SK-N-SH (cell line): ENCODE measurements at regions not wholly inside any gene's neighbourhood (a gene's known extent, or its start where the extent isn't known, plus 50 kb on each side); places are given as distances from the start of the nearest gene placed in this dataset.

Experiments
- CTCF ChIA-PET: fragments of 300-600, 350-600 bp; formaldehyde crosslinking; extraction: SDS; loops from one replicate; lab custom pipeline; 2021; lab: Yijun Ruan, JAX
- POLR2A ChIA-PET: fragments of 350-600 bp; sonication (Branson Sonifier 250); formaldehyde crosslinking; extraction: SDS; loops from one replicate; lab custom pipeline; 2020; ENCODE audit warnings: antibody characterized with exemption, inconsistent platforms; lab: Yijun Ruan, JAX
- DNase-seq: peaks from one replicate; pipeline ENCODE4 v3.0.0; 2012
- H2AFZ ChIP-seq: fragments of 200-600 bp; sonication (generic); 2 replicates; pipeline ENCODE4 v1.8.1; 2016; ENCODE audit warnings: antibody characterized with exemption, mild to moderate bottlenecking, low read depth
- H3F3A ChIP-seq: fragments of 200-600 bp; sonication (generic); replicated peaks from 2 replicates; pipeline ENCODE3; 2016; ENCODE audit warnings: antibody characterized with exemption, mild to moderate bottlenecking; ENCODE audit not compliant: insufficient read depth
- H3K27ac ChIP-seq, 2 experiments: fragments of 200-500 bp in 1 of 2; fragments of 200-600 bp in 1 of 2; sonication (Bioruptor generic) in 1 of 2; sonication (generic), shearing (Covaris generic) in 1 of 2; 2 replicates each; pipeline versions ENCODE4 v1.5.1 to v1.6.1; 2014 to 2016; ENCODE audit warnings: low read depth in 2 of 2, inconsistent platforms in 1 of 2, low read length in 1 of 2, mild to moderate bottlenecking in 1 of 2, mixed read lengths in 1 of 2
- H3K27me3 ChIP-seq: fragments of 200-600 bp; sonication (generic), shearing (Covaris generic); 2 replicates; pipeline ENCODE4 v1.6.1; 2016; ENCODE audit warnings: mixed run types; ENCODE audit not compliant: insufficient read depth
- H3K36me3 ChIP-seq, 2 experiments: fragments of 200-500 bp in 1 of 2; fragments of 200-600 bp in 1 of 2; sonication (Bioruptor generic) in 1 of 2; sonication (generic) in 1 of 2; replicated peaks in 1 of 2; 2 replicates each; pipeline versions ENCODE3 to v1.5.1; 2014 to 2016; ENCODE audit warnings: low read length in 1 of 2, mild to moderate bottlenecking in 1 of 2; ENCODE audit not compliant: insufficient read depth in 2 of 2, control insufficient read depth in 1 of 2
- H3K4me1 ChIP-seq, 2 experiments: fragments of 200-500 bp in 1 of 2; fragments of 200-600 bp in 1 of 2; sonication (Bioruptor generic) in 1 of 2; sonication (generic), shearing (Covaris generic) in 1 of 2; 2 replicates each; pipeline versions ENCODE4 v1.5.1 to v1.6.1; 2014 to 2016; ENCODE audit warnings: low read depth in 1 of 2, low read length in 1 of 2, mixed run types in 1 of 2; ENCODE audit not compliant: insufficient read depth in 2 of 2, control insufficient read depth in 1 of 2
- H3K4me2 ChIP-seq: fragments of 200-600 bp; sonication (generic), shearing (Covaris generic); 2 replicates; pipeline ENCODE4 v1.6.1; 2017; ENCODE audit warnings: mixed run types
- H3K4me3 ChIP-seq, 2 experiments: fragments of 200-500 bp in 1 of 2; fragments of 200-600 bp in 1 of 2; sonication (Bioruptor generic) in 1 of 2; sonication (generic), shearing (Covaris generic) in 1 of 2; 2 replicates each; pipeline versions ENCODE4 v1.5.1 to v1.8.1; 2014 to 2016; ENCODE audit warnings: low read depth in 2 of 2, inconsistent platforms in 1 of 2, low read length in 1 of 2, mild to moderate bottlenecking in 1 of 2, mixed read lengths in 1 of 2, moderate library complexity in 1 of 2
- H3K79me2 ChIP-seq: fragments of 200-600 bp; sonication (generic); 2 replicates; pipeline ENCODE4 v1.8.1; 2017; ENCODE audit warnings: mild to moderate bottlenecking; ENCODE audit not compliant: insufficient read depth
- H3K9ac ChIP-seq: fragments of 200-600 bp; sonication (generic); 2 replicates; pipeline ENCODE4 v1.6.1; 2017; ENCODE audit warnings: mixed run types
- H3K9me2 ChIP-seq: fragments of 200-600 bp; sonication (generic); 2 replicates; pipeline ENCODE4 v1.6.1; 2017; ENCODE audit warnings: mixed run types
- H3K9me3 ChIP-seq: fragments of 200-600 bp; sonication (generic); 2 replicates; pipeline ENCODE4 v1.6.1; 2017; ENCODE audit warnings: mixed run types, mild to moderate bottlenecking, moderate library complexity
- H4K20me1 ChIP-seq: fragments of 200-600 bp; sonication (generic); 2 replicates; pipeline ENCODE4 v1.6.1; 2017; ENCODE audit warnings: mild to moderate bottlenecking, mixed run types; ENCODE audit not compliant: insufficient read depth
- CHD2 ChIP-seq: fragments of 150-350 bp; IDR thresholded peaks from 2 replicates; pipeline ENCODE4 v1.6.1; 2018; ENCODE audit warnings: low read length; ENCODE audit not compliant: partially characterized antibody
- ELF1 ChIP-seq: IDR thresholded peaks from 2 replicates; pipeline ENCODE4 v1.4.0; 2012
- EP300 ChIP-seq, 2 experiments: IDR thresholded peaks; 2 replicates each; pipeline versions ENCODE4 v1.4.0 to v1.6.1; 2012; ENCODE audit warnings: borderline replicate concordance in 1 of 2, low read depth in 1 of 2, low read length in 1 of 2
- EZH2phosphoT487 ChIP-seq: fragments of 200-600 bp; sonication (generic); IDR thresholded peaks from 2 replicates; pipeline ENCODE4 v1.6.1; 2017; ENCODE audit warnings: low read depth, mixed run types, mild to moderate bottlenecking, antibody characterized with exemption, moderate library complexity, borderline replicate concordance
- GATA2 ChIP-seq: sonication (generic); formaldehyde crosslinking; IDR thresholded peaks from 2 replicates; pipeline ENCODE4 v1.5.0; 2020; ENCODE audit warnings: mild to moderate bottlenecking, missing genetic modification reagents
- MEF2A ChIP-seq: IDR thresholded peaks from 2 replicates; pipeline ENCODE4 v1.4.0; 2012; ENCODE audit warnings: low read depth, borderline replicate concordance
- NRF1 ChIP-seq: IDR thresholded peaks from 2 replicates; pipeline ENCODE4 v1.6.1; 2012; ENCODE audit warnings: low read depth, mild to moderate bottlenecking, low read length
- RAD21 ChIP-seq: IDR thresholded peaks from 2 replicates; pipeline ENCODE4 v1.6.1; 2012; ENCODE audit warnings: mild to moderate bottlenecking, low read length
- RCOR1 ChIP-seq: fragments of 150-350 bp; IDR thresholded peaks from 2 replicates; pipeline ENCODE4 v1.6.1; 2017; ENCODE audit warnings: antibody characterized with exemption, low read length
- RXRA ChIP-seq: IDR thresholded peaks from 2 replicates; pipeline ENCODE4 v1.4.0; 2012; ENCODE audit warnings: low read depth, mild to moderate bottlenecking, borderline replicate concordance
- SIN3A ChIP-seq: IDR thresholded peaks from 2 replicates; pipeline ENCODE4 v1.6.1; 2012; ENCODE audit warnings: low read depth, mild to moderate bottlenecking, low read length, moderate library complexity, borderline replicate concordance
- SMC3 ChIP-seq: IDR thresholded peaks from 2 replicates; pipeline ENCODE4 v1.6.1; 2012; ENCODE audit warnings: low read depth, low read length, improper control_type of control experiment
- WGBS: methylation state at CpG from one replicate; pipeline ENCODE4 v1.1.6; 2017; ENCODE audit warnings: low lambda C conversion rate; 5-methylcytosine and 5-hydroxymethylcytosine counted together
- TF ChIP-seq, protein P1 (sequence below): IDR thresholded peaks from 2 replicates; pipeline ENCODE4 v1.4.0; 2012; ENCODE audit warnings: low read depth, borderline replicate concordance
- TF ChIP-seq, protein P2 (sequence below): fragments of 150-350 bp; IDR thresholded peaks from 2 replicates; pipeline ENCODE4 v1.6.1; 2017; ENCODE audit warnings: antibody characterized with exemption, low read length, low read depth, borderline replicate concordance
- TF ChIP-seq, protein P3 (sequence below): IDR thresholded peaks from 2 replicates; pipeline ENCODE4 v1.4.0; 2012; ENCODE audit warnings: low read depth
- TF ChIP-seq, protein P4 (sequence below): fragments of 200-600 bp; sonication (generic); IDR thresholded peaks from 2 replicates; pipeline ENCODE4 v1.6.1; 2017; ENCODE audit warnings: antibody characterized with exemption, mild to moderate bottlenecking, moderate library complexity
- TF ChIP-seq, protein P5 (sequence below): IDR thresholded peaks from 2 replicates; pipeline ENCODE4 v1.4.0; 2012; ENCODE audit warnings: low read depth, borderline replicate concordance

DNA sequence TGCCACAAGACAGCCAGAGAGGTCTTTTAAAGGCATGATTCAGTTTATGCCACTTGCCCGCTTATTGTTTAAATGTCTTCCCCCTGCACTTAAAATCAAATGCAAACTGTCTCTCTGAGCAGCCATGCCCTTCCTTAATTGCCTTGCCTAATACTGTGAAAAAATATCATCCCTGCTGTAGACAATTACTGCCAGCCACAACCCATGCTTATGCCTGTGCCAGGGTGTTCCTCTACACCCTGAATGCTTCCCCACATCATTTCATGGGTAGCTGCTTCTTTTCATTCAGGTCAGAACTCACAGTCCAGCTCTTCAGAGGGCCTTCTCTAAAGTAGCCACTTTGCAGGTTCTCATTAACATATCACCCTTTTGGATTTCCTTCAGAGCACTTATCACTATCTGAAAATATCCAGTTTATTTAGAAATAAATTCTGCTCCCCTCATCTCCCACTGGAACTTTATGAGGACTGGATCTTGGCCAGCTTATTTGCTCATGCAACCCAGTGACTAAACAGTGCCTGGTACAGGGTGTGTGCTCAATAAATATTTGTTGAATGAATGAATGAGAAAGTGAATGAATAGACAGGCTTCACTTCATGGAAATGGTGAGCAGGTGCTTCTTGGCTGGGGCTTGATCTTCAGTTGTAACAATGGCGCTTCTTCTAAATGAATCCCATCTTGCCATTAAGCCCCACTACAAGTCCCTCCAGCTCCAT lies 162.4 kb upstream of the MDFIC start:
- no peaks in the 10 kb centered on the region for H3K9me3 ChIP-seq
- H3K9ac ChIP-seq, result no peak overlapping the region
- ChIA-PET CTCF (no interaction called here), POLR2A (no interaction called here)
- no peak for DNase-seq
- no peaks in the 10 kb centered on the region for H3F3A ChIP-seq
- H3K4me1 ChIP-seq, result no peaks in the 10 kb centered on the region
- H3K4me2 ChIP-seq, result no peak overlapping the region
- TF ChIP-seq, protein P1, sequence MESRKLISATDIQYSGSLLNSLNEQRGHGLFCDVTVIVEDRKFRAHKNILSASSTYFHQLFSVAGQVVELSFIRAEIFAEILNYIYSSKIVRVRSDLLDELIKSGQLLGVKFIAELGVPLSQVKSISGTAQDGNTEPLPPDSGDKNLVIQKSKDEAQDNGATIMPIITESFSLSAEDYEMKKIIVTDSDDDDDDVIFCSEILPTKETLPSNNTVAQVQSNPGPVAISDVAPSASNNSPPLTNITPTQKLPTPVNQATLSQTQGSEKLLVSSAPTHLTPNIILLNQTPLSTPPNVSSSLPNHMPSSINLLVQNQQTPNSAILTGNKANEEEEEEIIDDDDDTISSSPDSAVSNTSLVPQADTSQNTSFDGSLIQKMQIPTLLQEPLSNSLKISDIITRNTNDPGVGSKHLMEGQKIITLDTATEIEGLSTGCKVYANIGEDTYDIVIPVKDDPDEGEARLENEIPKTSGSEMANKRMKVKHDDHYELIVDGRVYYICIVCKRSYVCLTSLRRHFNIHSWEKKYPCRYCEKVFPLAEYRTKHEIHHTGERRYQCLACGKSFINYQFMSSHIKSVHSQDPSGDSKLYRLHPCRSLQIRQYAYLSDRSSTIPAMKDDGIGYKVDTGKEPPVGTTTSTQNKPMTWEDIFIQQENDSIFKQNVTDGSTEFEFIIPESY, result no peak
- TF ChIP-seq, protein P2, sequence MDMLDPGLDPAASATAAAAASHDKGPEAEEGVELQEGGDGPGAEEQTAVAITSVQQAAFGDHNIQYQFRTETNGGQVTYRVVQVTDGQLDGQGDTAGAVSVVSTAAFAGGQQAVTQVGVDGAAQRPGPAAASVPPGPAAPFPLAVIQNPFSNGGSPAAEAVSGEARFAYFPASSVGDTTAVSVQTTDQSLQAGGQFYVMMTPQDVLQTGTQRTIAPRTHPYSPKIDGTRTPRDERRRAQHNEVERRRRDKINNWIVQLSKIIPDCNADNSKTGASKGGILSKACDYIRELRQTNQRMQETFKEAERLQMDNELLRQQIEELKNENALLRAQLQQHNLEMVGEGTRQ, result no peak
- TF ChIP-seq CHD2, result no peak
- TF ChIP-seq MEF2A, result no peak
- no peak for TF ChIP-seq SMC3
- no peak for TF ChIP-seq NRF1
- no peak for TF ChIP-seq RXRA
- TF ChIP-seq SIN3A, result no peak
- TF ChIP-seq EZH2phosphoT487, result no peak
- TF ChIP-seq, protein P3, sequence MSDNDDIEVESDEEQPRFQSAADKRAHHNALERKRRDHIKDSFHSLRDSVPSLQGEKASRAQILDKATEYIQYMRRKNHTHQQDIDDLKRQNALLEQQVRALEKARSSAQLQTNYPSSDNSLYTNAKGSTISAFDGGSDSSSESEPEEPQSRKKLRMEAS, result no peak
- TF ChIP-seq EP300 (IDR thresholded peaks at IDR 0.05; ENCODE audit: borderline replicate concordance in 1 of 2, low read depth in 1 of 2, low read length in 1 of 2), result no peak
- TF ChIP-seq, protein P4, sequence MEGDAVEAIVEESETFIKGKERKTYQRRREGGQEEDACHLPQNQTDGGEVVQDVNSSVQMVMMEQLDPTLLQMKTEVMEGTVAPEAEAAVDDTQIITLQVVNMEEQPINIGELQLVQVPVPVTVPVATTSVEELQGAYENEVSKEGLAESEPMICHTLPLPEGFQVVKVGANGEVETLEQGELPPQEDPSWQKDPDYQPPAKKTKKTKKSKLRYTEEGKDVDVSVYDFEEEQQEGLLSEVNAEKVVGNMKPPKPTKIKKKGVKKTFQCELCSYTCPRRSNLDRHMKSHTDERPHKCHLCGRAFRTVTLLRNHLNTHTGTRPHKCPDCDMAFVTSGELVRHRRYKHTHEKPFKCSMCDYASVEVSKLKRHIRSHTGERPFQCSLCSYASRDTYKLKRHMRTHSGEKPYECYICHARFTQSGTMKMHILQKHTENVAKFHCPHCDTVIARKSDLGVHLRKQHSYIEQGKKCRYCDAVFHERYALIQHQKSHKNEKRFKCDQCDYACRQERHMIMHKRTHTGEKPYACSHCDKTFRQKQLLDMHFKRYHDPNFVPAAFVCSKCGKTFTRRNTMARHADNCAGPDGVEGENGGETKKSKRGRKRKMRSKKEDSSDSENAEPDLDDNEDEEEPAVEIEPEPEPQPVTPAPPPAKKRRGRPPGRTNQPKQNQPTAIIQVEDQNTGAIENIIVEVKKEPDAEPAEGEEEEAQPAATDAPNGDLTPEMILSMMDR, result no peak
- no peak for TF ChIP-seq RCOR1
- TF ChIP-seq, protein P5, sequence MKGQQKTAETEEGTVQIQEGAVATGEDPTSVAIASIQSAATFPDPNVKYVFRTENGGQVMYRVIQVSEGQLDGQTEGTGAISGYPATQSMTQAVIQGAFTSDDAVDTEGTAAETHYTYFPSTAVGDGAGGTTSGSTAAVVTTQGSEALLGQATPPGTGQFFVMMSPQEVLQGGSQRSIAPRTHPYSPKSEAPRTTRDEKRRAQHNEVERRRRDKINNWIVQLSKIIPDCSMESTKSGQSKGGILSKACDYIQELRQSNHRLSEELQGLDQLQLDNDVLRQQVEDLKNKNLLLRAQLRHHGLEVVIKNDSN, result no peak
- TF ChIP-seq GATA2, result no peak
- TF ChIP-seq ELF1, result no peak
- no peak for TF ChIP-seq RAD21
- H3K27me3 ChIP-seq, result peaks cover 11% of the 10 kb centered on the region; the same call in 1 of the 2 replicates
- H3K27ac ChIP-seq, result no peak overlapping the region
- H2AFZ ChIP-seq, result no peak overlapping the region
- 9% methylated on average over 2 of the region's 2 CpGs for WGBS
- H3K9me2 ChIP-seq, result 0 out of 2 replicates have a peak, but pooled peaks cover 2% of the 10 kb centered on the region
- no peaks in the 10 kb centered on the region for H3K36me3 ChIP-seq
- H3K4me3 ChIP-seq, result no peak overlapping the region
- no peaks in the 10 kb centered on the region for H3K79me2 ChIP-seq
- H4K20me1 ChIP-seq, result no peaks in the 10 kb centered on the region
